Fibroblast of the conjunctiva (primary cell): ENCODE measurements at regions not wholly inside any gene's neighbourhood (a gene's known extent, or its start where the extent isn't known, plus 50 kb on each side); places are given as distances from the start of the nearest gene placed in this dataset.
"Not testable (repeated sequence)": the region's sequence is repeated elsewhere in the genome, so short reads cannot be mapped to it uniquely, and the experiment has no call there.

Experiments used
- DNase-seq: peaks from one replicate; pipeline ENCODE4 v3.0.0-alpha.2; 2010; ENCODE audit warnings: low read depth

DNA sequence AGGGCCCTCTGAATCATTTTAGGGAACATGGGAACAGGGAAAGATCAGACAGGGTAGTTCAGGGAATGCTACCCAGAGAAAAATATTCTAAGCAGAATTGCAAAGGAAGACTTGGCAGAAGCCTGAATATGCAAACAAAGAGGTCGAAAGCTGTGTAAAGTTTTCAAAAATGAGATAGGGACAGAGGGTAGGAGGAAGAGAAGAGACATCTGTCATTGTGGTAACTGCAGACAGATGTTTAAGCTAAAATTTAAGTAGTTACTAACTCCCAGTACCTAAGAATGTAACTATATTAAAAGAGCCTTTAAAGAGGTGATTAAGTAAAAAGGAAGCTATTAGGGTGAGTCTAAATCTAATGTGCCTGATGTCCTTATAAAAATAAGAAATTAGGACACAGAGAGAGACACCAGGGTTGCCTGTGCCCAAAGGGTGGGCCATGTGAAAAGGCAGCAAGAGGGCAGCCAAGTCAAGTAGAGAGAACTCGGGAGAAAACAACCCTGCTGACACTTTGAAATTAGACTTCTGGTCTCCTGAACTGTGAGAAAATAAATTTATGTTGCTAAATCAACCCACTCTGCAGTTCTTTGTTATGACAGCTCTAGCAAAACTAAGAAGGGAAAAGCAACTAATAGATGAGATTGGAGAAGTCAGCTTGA lies 1647.4 kb upstream of the C9orf72 start:
- DNase-seq: no peak

DNA sequence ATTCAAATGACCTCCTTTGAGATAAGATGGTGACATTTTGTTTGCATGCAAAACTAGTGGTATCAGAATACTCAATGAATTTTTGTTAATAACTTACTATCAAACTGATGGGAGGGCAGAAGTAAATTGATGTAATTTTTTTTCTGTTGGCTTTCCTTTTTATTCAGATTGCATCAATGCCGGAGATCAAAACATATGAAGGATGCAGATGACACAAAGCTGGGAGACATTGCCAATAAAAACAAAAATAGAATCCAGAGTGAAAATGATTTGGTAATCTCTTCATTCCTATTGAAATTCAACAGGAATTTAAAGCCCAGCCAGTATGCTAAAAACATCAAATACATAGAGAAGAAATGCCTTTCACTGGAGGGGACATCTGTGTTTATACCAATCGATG lies 1655.3 kb upstream of the C9orf72 start:
- DNase-seq: no peak

DNA sequence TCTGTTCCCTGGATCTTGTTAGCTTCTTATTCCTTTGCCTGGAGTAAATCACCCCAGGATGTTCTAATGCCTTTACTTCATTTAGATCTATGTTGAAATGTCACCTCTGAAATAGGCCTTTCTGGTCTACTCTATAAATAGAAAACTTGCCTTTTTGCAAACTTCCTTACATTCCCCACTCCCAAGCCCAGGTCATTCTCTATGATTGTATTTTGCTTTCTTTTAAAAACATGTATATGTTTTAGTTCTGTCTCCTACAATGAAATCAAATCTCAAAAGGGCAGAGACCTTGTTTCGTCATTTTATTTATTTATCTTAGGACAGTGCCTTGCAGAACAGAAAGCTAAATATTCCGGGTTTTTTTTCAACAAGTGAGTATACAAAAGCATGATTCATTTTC lies 1657.7 kb upstream of the C9orf72 start:
- no peak for DNase-seq

DNA sequence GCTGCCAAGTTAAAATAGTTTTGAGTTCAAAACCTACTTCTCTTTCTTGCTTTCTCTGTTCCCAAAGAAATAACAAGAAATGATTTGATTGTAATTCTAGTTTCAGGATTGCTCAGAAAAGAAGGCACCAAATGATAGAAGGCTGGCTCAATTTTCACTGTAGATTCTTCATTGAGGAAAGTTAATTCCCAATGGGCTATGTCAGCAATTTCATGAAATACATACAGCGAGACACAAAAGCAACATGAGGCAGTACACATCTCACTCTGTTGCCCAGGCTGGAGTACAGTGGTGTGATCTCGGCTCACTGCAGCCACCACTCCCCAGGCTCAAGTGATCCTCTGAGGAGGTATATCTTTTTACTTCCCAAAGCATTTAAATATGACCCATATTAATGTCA lies 1659.9 kb upstream of the C9orf72 start:
- no peak for DNase-seq

DNA sequence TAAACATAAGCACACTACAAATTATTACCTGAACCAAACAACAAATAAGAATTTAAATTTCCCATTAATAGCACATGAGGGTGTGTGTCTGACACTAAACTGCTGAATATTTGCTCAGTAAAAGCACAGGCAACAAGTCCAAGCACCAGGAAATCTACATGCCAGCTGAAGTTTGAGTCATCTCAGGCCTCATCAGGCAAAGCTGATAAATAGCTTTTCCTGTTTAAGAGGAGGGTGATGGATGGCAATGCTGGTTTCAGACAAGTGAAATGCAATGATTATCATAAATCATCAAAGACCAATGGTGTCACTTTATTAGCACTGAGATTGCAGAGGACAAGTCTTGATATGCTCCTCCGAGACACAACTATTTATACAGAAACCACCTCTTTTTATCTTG lies 1668.0 kb upstream of the C9orf72 start:
- no peak for DNase-seq

DNA sequence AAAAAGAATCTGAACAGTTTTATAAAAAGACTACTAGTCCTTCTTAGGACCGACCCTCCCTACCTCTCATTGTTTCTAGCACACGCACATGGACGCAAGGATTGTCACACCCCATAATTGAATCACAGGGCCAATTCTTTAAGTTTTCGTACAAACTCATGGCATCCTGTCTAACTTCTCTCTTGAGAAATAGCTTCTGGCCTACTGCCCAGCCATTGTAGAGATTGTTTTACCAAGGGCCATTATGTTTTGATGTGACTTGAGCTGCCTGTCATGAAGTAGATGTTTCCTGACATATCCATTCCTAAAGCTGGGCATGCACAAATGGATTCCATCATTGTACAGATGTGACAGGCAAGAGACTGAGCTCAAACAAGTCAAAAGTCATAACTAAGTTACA lies 1672.1 kb upstream of the C9orf72 start:
- no peak for DNase-seq

DNA sequence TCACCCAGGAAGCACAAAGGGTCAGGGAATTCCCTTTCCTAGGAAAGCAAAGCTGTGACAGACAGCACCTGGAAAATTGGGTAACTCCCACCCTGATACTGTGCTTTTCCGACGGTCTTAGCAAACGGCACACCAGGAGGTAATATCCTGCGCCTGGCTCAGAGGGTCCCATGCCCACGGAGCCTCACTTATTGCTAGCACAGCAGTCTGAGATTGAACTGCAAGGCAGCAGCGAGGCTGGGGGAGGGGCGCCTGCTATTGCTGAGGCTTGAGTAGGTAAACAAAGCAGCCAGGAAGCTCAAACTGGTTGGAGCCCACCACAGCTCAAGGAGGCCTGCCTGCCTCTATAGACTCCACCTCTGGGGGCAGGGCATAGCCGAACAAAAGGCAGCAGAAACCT lies 1697.1 kb upstream of the C9orf72 start:
- DNase-seq: not testable (repeated sequence)

DNA sequence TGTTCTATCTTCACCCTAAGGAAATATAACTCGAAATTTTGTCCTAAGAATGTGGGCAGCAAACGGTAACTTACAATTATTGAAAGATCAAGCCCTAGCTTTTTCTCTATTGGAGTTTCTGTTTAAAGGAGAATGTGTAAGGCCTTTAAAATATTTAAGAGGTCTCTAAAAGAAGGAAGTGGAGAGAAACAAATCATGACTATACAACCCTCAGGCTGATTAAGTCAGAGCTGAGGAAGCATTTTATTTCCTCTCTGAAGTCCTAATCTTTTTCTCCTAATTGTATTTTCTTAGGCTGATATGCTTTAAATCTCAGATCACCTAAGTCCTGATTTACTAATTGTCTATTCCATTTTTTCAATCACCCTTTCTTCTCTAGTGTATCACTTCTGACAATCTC lies 1708.8 kb upstream of the C9orf72 start:
- no peak for DNase-seq

DNA sequence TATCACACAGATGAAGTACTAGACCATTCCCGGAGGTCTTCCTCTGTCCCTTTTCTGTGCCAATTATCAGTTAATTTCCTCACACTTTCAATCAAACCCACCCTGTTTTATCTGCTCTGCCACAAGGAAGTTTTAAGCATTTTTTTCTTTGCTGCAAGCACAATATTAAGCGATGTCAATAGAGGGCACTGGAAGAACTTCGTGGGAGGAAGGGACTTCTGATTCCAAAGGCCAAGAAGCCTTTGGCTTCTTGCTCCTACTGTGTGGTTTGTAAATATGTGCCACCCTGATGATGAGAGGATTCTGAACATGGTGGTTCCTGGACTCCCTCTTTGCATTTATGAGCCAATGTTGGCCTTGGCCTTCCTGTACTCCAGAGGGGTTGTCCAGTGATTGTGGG lies 1712.5 kb upstream of the C9orf72 start:
- peak; percentile 0 for DNase-seq

DNA sequence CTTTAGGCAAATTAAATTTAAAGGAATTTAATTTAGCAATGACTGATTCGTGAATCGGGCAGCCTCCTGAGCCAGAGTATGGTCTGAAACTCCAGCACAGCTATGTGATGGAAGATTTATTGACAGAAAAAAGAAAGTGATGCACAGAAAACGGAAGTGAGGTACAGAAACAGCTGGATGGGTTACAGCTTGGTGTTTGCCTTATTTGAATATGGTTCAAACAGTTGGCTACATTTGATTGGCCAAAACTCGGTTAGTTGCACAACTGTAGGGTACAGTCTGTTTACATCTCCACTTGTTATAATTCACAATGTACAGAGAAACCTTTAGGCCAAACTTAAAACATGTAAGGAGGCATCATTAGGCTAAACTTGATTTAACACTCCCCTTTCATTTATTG lies 1716.1 kb upstream of the C9orf72 start:
- DNase-seq: no peak

DNA sequence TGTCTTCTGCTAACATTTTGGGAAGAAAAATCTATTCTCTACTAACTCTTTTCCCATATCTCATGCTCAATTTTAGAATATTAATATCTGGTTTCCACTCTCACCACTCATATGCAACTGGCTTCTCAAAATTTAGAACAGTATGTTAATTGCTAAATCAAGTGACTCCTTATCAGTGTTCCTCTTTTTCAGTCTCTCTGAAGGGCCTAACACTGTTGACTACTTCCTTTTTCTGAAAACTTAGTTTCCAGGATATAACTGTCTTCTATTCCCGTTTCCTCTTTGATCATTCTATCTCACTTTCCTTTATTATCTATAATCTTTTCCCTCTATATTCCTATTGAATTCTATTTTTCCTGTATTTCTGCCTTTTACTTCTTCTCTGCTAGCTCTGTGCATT lies 1717.2 kb upstream of the C9orf72 start:
- DNase-seq: no peak

DNA sequence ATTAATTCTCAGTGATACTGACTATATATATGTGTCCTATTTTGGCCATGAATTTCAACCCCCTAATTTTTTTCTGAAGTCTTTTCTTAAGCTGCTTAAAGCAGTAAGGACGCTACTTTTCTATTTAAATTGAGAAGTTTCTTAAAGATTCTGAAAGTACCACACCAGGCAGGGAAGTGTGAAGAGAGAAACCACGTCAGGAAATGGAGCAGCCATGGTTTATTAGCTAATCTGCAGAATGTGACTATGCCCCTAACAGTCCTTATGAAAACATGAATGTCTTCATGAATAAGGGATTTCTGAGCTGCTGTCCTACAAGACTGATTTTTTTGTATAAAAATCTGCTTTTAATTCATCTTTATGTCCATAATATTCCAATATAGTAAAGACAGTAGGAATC lies 1724.3 kb upstream of the C9orf72 start:
- DNase-seq: no peak

DNA sequence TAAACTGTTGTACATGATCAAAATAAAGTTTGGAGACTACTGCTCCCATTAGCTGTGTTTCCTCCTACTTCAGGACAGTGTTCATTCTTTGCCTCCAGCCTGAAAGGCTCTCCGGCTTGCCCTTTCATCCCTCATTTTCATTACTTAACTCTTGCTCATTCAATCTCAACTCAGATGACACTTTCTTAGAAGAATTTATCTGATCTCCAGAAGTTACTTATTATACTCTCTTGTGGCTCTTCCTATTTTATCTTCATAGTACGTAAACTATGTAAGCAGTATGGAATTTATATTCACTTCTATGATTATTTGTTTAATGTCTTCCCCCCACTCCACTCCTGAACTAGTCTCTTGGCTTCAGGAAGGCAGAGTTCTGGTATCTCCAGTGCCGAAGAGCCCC lies 1737.9 kb upstream of the C9orf72 start:
- no peak for DNase-seq

DNA sequence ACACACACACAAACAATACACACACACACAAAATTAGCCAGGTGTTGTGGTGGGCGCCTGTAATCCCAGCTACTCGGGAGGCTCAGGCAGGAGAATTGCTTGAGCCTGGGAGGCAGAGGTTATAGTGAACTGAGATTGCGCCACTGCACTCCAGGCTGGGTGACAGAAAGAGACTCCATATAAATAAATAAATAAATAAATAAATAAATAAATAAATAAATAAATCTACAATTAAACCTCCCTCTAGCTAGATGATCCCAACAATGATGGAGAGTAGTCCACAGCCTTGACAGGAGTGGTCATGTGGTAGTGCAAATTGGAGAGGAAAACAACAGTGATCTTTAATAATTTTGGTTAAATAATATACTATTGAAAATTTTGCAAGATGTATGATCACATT lies 1739.0 kb upstream of the C9orf72 start:
- no peak for DNase-seq

DNA sequence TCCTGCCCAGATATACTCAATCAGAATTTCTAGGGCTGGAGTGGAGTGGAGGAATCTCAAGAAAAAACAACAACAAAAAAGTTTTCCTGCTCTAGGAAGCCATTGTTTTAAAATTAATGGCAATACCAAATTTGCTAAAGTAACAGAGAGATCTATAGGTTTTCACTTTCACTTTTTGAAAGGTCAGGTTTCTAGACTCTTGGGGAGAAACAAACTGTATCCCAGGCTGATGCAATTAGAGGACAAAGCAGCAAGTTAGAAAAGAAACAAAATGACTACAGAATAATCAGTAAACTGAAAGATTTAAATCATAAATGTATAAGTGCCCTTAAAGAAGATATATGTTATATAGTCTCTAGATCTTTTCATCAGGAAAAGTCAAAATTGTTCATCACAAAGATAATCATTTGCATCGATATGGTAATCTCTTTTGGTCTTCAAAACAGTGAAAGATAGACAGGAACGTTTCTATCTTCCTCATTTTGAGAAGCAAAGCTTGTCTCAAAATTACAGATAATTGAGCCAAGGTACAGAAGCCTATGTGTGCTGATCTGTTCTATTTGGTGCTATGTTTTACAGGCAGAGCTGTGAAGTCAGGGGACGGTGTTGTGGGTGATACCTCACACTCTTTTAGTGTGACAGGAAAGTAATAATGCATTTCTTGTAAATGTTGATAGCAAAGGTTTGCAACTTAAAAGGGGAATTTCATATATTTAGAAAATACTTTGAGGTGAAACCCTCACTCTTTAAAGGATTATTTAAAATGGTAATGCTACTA lies 1746.6 kb upstream of the C9orf72 start:
- DNase-seq: peak; percentile 17

DNA sequence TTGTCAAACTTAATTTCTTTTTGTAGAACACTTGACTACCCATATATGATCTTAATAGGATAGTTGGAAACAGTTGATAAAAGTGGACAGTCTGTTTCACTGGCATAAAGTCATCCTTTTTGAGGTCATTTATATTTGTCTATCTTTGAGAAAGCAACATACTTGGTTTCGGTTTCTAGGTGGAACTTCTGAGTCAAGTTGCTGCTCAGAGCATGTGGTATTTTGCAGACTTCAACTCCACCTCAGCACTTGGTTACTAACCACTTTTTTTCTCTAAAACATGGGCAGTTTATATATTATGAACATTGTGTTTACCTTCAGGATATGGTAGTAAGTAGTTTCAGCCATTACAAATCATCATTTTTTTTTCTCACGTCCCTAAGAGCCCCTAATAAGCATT lies 1749.0 kb upstream of the C9orf72 start:
- no peak for DNase-seq

DNA sequence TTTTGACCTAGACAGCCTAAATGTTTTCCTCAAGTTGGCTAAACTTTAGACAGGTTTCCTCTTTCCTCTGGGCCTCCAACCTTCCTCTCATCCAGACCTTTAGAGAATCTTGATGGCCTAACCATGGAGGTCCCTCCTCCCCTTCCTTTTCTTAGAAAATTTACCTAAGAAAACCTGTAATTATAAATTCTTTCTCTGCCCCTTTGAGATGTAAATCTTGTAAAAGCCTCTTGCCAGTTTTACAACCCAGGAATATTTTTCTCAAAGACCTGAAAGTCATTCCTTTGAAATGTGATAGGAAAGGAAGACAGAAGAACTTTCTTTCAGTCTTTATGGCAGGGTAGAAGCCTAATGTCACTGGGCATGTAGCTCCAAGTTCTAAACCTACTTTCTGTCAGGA lies 1752.6 kb upstream of the C9orf72 start:
- DNase-seq: no peak

DNA sequence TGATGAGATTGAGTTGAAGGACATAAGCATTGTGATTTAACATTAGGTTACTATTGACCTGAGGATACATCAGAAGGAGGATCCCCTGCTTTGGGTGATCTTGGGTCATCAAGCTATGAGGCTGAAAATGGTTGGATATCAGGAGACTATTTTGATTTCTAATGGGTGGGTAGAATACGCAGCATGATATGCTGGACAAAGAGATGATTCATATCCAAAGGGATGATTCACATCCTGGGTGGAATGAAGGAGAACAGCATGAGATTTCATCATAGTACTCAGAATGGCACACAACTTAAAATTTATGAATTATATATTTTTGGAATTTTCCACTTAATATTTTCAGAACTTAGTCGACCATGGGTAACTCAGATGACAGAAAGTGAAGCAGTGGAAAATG lies 1759.5 kb upstream of the C9orf72 start:
- peak; percentile 63 for DNase-seq

DNA sequence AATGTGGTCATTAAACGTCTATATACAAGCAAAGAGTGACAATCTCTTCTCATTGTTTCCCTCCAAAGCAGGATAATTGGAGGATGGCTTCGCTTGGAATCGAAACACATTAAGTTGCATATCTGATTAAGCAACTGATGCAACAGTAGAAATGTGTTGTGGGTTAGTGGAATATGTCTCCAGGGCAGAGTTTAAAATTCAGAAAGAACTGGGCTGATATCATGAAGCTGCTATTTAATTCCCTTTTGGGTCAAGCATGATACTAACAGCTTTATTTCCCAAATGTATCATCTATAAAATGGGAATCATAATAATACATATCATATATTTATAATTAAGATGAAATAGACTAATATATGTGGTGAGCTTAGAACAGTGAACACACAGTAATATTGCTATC lies 1763.0 kb upstream of the C9orf72 start:
- no peak for DNase-seq

DNA sequence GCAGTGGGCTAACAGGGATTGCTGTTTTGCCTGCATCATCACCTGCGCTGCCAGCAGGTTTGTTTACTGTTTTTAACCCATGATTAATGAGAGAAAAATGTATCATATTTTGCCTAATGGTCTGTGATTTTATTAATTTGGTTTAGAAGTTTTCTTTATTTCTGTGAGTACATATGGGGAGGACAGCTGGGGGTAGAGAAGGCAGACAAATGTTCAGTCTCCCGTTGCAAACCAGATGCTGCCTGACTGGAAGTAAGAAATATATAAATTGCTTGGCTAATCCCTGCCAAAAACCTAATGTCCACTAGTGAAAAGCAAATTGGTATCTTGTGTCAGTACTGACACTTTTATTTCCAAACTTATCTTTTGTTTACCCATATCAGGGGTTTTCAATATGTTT lies 1766.1 kb upstream of the C9orf72 start:
- no peak for DNase-seq

DNA sequence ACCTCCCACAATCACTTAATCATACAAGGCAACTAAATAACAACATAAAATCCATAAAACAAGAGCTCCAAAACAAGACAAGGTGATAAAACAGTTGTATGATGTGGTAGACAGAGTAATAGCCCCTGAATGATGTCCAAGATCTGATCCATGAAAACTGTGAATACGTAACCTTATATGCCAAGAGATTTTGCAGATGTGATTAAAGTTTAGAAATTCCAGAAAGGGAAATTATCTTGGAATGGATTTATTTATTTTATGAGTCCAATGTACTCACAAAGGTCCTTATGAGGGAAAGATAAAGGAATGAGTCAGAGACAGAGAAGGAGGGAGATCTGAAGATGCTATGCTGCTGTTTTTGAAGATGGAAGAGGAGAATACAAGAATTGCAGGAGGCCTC lies 1775.7 kb upstream of the C9orf72 start:
- no peak for DNase-seq

DNA sequence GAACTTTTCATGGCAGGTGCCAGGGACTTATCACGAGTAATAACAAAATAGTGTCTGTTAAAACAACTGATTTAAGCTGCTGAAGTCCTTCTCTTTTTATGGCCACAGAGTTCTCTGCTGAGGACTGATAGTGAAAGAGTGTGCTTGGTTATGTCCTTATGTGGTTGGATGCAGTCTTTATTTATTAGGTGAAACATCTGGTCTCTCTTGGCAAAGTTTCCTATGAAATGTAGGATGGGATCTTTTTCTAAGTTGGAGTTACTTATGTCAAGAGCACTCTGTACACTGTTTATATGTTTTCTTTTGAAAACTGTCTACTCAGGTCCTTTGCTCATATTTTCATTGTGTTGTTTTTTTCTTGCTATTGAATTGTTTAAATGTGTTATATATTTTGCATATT lies 1816.1 kb upstream of the C9orf72 start:
- no peak for DNase-seq

DNA sequence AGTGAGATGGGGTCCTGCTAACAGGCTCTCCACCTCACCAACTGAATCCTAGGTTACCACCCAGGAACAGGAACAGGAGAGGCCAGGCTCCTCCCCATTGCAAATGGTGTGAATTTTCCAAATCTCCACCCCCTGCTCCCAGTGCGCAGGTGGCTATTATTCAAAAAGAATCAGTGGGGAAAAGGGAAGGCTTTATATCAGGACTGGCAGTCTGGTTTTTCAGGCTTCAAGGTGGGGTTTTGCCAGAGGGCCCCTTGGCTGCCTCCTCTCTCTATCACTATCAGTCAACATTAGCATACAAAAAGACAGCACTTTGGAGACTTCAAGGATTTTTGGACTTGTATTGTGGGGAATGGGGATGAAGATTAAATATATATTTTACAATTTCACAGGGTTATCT lies 1817.6 kb upstream of the C9orf72 start:
- no peak for DNase-seq

DNA sequence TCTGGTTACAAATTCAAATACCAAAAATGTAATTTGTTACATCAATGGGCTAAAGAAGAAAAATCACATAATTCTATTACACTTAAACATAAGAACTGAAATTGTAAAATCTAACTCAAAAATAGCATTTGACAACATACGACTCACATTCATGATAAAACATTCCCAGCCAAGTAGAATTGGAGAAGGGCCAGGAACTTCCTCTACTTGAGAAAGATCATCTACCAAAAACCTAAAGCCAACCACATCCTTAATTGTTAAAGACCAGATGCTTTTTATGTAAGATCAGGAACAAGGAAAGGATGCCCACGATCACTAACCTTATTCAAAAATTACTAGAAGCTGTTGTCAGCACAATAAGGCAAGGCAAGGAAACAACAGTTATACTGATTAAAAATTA lies 1819.8 kb upstream of the C9orf72 start:
- no peak for DNase-seq
